ENCODE measurements at regions not wholly inside any gene's neighbourhood (a gene's known extent, or its start where the extent isn't known, plus 50 kb on each side); places are given as distances from the start of the nearest gene placed in this dataset.

GRCh38 chr16:17607609-17608008, 136.8 kb upstream of the XYLT1 start:
- no peak for TF ChIP-seq GATA2 (IDR thresholded peaks at IDR 0.05; ENCODE audit: low read depth, low read length)
- TF ChIP-seq GATA3 (IDR thresholded peaks at IDR 0.05; ENCODE audit: low read depth, low read length): no peak
